ENCODE measurements at regions not wholly inside any gene's neighbourhood (a gene's known extent, or its start where the extent isn't known, plus 50 kb on each side); places are given as distances from the start of the nearest gene placed in this dataset.

GRCh38 chr5:21140987-21141386 lies 1153.0 kb upstream of the CDH18 start:
- Histone ChIP-seq H3K4me3 (no peak overlapping the region), H3K36me3 (no peaks in the 10 kb centered on the region), H3K27ac (no peak overlapping the region), H3K9me3 (peaks cover 0 to 6% (median 0%) of the 10 kb centered on the region in 4 donors), H3K4me1 (no peaks in the 10 kb centered on the region), H3K27me3 (no peaks in the 10 kb centered on the region)
- no peak for TF ChIP-seq POLR2AphosphoS5 (IDR thresholded peaks at IDR 0.05)
- TF ChIP-seq EP300 (IDR thresholded peaks at IDR 0.05), result no peak
- no peak for TF ChIP-seq POLR2A (IDR thresholded peaks at IDR 0.05)
- no peak for TF ChIP-seq CTCF (IDR thresholded peaks at IDR 0.05)
- intact Hi-C loops (cut with DNase I; ENCODE audit: low total_unique reads), result no loop called here
- 86 to 91% (median 91%) methylated on average over 13 of the region's 13 CpGs for WGBS, 5 donors
- no peak for DNase-seq

GRCh38 chr5:21126236-21126635 lies 1138.2 kb upstream of the CDH18 start:
- Histone ChIP-seq H3K27ac (no peak overlapping the region), H3K4me1 (no peaks in the 10 kb centered on the region), H3K36me3 (no peaks in the 10 kb centered on the region), H3K27me3 (no peaks in the 10 kb centered on the region), H3K9me3 (no peaks in the 10 kb centered on the region), H3K4me3 (no peak overlapping the region)
- intact Hi-C loops (cut with DNase I; ENCODE audit: low total_unique reads), result no loop called here
- no peak for TF ChIP-seq CTCF (IDR thresholded peaks at IDR 0.05)
- no peak for TF ChIP-seq POLR2AphosphoS5 (IDR thresholded peaks at IDR 0.05)
- no peak for TF ChIP-seq EP300 (IDR thresholded peaks at IDR 0.05)
- no peak for TF ChIP-seq POLR2A (IDR thresholded peaks at IDR 0.05)
- DNase-seq, result no peak

DNA sequence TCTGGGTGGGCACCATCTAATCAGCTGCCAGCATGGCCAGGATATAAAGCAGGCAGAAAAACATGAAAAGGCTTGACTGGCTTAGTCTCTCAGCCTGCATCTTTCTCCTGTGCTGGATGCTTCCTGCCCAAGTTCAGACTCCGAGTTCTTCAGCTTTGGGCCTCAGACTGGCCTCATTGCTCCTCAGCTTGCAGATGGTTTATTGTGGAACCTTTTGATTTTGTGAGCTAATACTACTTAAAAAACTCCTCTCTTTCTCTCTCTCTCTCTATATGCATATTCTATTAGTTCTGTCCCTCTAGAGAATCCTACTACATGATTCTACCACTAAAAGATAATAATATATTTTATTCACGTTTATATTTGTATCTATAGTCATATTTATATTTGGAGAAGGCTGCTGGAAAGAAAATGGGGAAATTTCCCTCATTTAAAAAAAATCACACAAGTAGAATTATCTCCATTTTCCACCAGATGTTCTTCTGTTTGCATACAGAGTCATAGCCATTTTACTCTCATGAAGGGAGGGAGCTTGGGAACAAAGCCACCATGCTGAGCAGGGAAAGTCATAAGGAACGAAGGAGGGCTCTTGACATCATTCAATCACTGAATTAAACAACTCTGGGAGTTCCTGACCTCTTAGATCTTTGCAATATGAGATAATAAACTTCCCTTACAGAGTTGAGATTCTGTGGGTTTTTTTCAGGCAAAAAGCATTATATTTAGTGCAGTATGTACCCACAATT lies 1137.4 kb upstream of the CDH18 start:
- 42 to 55% (median 49%) methylated on average over 3 of the region's 3 CpGs for WGBS, 5 donors
- H3K9me3 ChIP-seq, result no peaks in the 10 kb centered on the region
- H3K36me3 ChIP-seq, result no peaks in the 10 kb centered on the region
- no peak overlapping the region for H3K4me3 ChIP-seq
- no peaks in the 10 kb centered on the region for H3K4me1 ChIP-seq
- no peak overlapping the region for H3K27ac ChIP-seq
- intact Hi-C loops (cut with DNase I; ENCODE audit: low total_unique reads), result no loop called here
- peak in 1 of 2 donors; percentile 8 for DNase-seq
- no peaks in the 10 kb centered on the region for H3K27me3 ChIP-seq
- TF ChIP-seq EP300 (IDR thresholded peaks at IDR 0.05), result no peak
- TF ChIP-seq CTCF (IDR thresholded peaks at IDR 0.05), result no peak
- no peak for TF ChIP-seq POLR2A (IDR thresholded peaks at IDR 0.05)
- TF ChIP-seq POLR2AphosphoS5 (IDR thresholded peaks at IDR 0.05), result no peak

GRCh38 chr5:21121213-21121612 lies 1133.2 kb upstream of the CDH18 start:
- TF ChIP-seq POLR2A (IDR thresholded peaks at IDR 0.05) (no peak), POLR2AphosphoS5 (IDR thresholded peaks at IDR 0.05) (no peak), CTCF (IDR thresholded peaks at IDR 0.05) (no peak), EP300 (IDR thresholded peaks at IDR 0.05) (no peak)
- no peaks in the 10 kb centered on the region for H3K27me3 ChIP-seq
- H3K27ac ChIP-seq, result no peak overlapping the region
- peaks cover 0 to 5% (median under 1%) of the 10 kb centered on the region in 4 donors for H3K9me3 ChIP-seq
- DNase-seq, result no peak
- intact Hi-C loops (cut with DNase I; ENCODE audit: low total_unique reads), result no loop called here
- H3K4me3 ChIP-seq, result no peak overlapping the region
- H3K4me1 ChIP-seq, result no peaks in the 10 kb centered on the region
- no peaks in the 10 kb centered on the region for H3K36me3 ChIP-seq
- WGBS, 5 donors, result 68 to 94% (median 85%) methylated on average over 1 of the region's 1 CpG

All from stomach (tissue), 8 donors.